ENCODE measurements at regions not wholly inside any gene's neighbourhood (a gene's known extent, or its start where the extent isn't known, plus 50 kb on each side); places are given as distances from the start of the nearest gene placed in this dataset.
"Not testable (repeated sequence)": the region's sequence is repeated elsewhere in the genome, so short reads cannot be mapped to it uniquely, and the experiment has no call there.

- DNase-seq, result peak; percentile 59
These were observed 268.2 kb downstream of the SH3GL2 start for GRCh38 chr9:17846948-17847655.

GRCh38 chr9:17847908-17848307, 269.0 kb downstream of the SH3GL2 start:
- peak; percentile 28 for DNase-seq

GRCh38 chr9:17852108-17852507, 273.2 kb downstream of the SH3GL2 start:
- DNase-seq, result no peak

GRCh38 chr9:17854487-17854886, 275.6 kb downstream of the SH3GL2 start:
- DNase-seq, result no peak

- DNase-seq, result no peak
These were observed 278.1 kb downstream of the SH3GL2 start for GRCh38 chr9:17856995-17857394.

- DNase-seq, result no peak
These were observed 280.4 kb downstream of the SH3GL2 start for GRCh38 chr9:17859228-17859627.

- DNase-seq, result no peak
These were observed 281.1 kb downstream of the SH3GL2 start for GRCh38 chr9:17859987-17860386.

GRCh38 chr9:17862101-17862500, 283.2 kb downstream of the SH3GL2 start:
- no peak for DNase-seq

- DNase-seq, result no peak
These were observed 283.8 kb downstream of the SH3GL2 start for GRCh38 chr9:17862629-17863028.

GRCh38 chr9:17863213-17863883, 284.5 kb downstream of the SH3GL2 start:
- no peak for DNase-seq

GRCh38 chr9:17863924-17864323, 285.1 kb downstream of the SH3GL2 start:
- DNase-seq, result no peak

- DNase-seq, result no peak
These were observed 286.1 kb downstream of the SH3GL2 start for GRCh38 chr9:17864951-17865350.

- no peak for DNase-seq
These were observed 287.0 kb downstream of the SH3GL2 start for GRCh38 chr9:17865881-17866280.

- DNase-seq, result no peak
These were observed 291.9 kb downstream of the SH3GL2 start for GRCh38 chr9:17870722-17871121.

GRCh38 chr9:17871213-17871890, 292.5 kb downstream of the SH3GL2 start:
- no peak for DNase-seq

- DNase-seq, result no peak
These were observed 297.0 kb downstream of the SH3GL2 start for GRCh38 chr9:17875886-17876285.

GRCh38 chr9:17876687-17877086, 297.8 kb downstream of the SH3GL2 start:
- DNase-seq, result no peak

GRCh38 chr9:17878810-17879370, 300.0 kb downstream of the SH3GL2 start:
- DNase-seq, result no peak

- no peak for DNase-seq
These were observed 302.5 kb downstream of the SH3GL2 start for GRCh38 chr9:17881371-17881770.

GRCh38 chr9:17882688-17883594, 304.1 kb downstream of the SH3GL2 start:
- DNase-seq, result no peak

GRCh38 chr9:17888066-17888465, 309.2 kb downstream of the SH3GL2 start:
- no peak for DNase-seq

- not testable (repeated sequence) for DNase-seq
These were observed 310.1 kb downstream of the SH3GL2 start for GRCh38 chr9:17888964-17889363.
